GM19438 (cell line): ENCODE measurements at regions not wholly inside any gene's neighbourhood (a gene's known extent, or its start where the extent isn't known, plus 50 kb on each side); places are given as distances from the start of the nearest gene placed in this dataset.

ENCODE experiments used
- ATAC-seq: cut with Tn5 transposase; IDR thresholded peaks from one replicate; pipeline ENCODE4 v1.9.1; 2021; ENCODE audit warnings: low read depth; ENCODE audit not compliant: unreplicated experiment

DNA sequence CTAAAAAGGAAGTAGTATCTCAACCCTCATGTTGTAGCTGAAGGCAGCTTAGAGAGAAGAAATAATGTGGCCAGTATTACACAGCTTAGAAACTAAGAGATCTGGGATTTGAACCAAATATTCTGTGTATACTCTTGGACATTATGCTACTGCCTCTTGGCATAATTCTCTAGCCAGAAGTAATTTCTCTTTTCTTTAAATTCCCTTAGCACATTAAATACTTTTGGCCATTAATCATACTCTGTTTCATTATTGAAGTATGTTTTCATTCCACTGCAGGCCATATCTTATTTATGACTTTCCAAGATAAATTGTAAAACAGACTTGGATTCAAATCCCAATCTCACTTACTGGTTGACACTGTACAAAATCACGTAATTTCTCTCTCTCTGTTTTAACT is 181.3 kb upstream of the SPAG17 start:
- ATAC-seq, result no peak

DNA sequence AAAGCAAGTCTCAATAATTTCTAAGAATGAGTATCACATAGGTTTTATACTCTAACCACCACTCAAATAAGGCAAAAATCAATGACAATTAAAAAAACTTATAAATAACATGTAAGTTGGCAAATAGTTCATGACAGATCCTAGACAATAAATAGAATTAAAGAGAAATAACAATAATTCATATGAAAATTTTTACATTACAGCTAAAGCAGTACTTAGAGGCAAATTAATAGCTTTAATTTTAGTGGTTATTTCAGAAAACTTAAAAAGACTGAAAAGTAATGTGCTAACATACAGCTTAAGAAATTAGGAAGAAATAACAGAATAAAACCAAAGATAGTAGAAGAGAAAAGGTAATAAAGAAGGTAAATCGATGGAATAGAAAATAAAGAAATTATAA is 179.9 kb upstream of the SPAG17 start:
- ATAC-seq, result no peak

DNA sequence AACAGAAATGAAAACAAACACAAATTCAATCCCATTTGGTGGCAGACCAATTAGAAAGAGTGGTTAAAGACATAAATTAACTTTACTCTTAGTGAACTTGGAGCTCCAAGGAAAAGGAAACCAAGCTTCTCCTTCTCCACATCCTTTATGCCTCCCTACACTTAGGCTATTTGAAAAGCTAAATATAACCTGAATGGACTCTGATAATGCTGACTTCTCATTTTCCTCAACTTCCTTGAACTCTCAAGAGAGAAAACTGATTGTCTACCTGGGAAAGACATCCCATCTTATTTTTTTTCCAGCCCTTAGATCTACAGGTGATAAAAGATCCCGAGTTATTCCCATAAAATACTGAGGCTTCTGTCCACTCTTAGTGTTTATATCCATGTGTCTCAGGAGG is 178.4 kb upstream of the SPAG17 start:
- ATAC-seq, result no peak

DNA sequence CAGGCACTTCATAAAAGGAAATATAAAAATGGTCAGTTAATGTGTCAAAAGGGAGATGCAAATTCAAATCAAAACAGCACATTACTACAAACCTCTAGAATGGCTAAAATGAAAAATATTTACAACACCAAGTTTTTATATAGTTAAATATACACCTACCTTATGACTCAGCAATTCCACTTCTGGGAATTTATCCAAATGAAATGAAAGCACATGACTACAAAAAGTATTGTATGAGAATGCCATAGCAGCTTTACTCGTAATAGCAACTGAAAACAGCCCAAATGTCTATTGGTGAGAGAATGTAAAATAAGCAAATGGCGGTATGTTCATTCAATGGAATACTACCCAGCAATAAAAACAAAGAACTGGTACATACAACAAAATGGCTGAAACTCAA is 175.8 kb upstream of the SPAG17 start:
- no peak for ATAC-seq

DNA sequence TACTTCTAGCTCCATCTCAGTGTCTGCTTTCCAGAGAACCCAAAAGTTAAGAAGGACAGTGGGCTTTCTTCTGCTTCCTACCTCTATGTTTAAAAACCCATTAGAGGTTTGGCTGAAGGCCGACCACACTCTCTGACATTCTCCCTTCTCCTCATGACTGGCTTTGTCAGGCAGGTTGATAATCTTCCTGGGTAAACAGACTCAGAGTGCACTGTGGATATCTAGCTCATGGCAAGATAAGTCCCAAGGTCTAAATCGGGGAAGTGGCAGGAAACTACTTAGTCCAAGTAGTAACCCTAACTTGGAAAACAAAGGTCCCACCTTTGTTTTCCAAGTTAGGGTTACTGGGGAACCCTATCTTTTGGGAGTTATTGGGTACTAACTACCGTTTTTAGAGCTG is 161.9 kb upstream of the SPAG17 start:
- no peak for ATAC-seq

DNA sequence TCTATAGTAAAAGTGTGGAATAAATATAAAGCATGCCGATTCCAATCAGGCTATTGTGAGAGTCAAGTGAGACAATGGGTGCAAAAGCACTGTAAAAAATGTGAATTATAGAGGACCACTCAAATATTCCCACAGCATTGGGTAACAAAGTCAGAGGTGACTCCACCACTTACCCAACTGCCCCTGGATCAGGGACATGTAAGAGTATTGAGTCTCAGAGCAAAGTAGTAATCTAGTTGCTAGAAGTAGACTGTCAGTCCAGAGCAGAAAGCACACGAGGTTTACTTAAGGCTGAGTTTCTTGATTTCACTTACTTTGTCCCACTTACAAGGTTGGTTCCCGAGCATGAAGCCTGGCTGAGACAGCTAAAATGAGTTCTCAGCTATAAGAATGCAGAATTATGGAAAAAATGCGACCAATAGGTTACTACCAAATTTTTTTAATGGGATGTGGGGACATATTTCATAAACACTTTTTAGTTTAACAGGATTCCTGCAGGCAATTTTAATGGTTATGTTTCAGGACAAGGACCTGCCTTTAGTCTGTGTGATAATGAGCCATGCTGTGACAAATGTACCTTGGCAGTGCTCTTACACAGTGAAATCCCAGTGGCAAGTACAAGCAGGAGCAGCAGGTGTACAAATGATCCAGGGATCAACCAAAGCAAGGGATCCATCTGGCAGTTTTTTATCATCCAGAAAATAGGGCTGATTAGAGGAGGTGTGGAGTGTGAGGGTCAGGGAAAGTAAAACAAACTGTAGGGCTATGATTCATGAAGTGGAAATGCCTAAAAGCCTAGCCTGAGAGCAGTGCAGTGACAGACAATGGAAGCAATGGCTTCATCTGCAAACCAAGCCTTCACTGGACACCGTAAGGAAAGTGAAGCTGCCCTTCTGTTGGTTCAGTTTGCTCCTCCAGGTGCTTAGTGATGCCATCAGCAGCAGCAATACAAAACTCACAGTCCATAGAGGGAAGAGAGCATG is 156.2 kb upstream of the SPAG17 start:
- no peak for ATAC-seq

DNA sequence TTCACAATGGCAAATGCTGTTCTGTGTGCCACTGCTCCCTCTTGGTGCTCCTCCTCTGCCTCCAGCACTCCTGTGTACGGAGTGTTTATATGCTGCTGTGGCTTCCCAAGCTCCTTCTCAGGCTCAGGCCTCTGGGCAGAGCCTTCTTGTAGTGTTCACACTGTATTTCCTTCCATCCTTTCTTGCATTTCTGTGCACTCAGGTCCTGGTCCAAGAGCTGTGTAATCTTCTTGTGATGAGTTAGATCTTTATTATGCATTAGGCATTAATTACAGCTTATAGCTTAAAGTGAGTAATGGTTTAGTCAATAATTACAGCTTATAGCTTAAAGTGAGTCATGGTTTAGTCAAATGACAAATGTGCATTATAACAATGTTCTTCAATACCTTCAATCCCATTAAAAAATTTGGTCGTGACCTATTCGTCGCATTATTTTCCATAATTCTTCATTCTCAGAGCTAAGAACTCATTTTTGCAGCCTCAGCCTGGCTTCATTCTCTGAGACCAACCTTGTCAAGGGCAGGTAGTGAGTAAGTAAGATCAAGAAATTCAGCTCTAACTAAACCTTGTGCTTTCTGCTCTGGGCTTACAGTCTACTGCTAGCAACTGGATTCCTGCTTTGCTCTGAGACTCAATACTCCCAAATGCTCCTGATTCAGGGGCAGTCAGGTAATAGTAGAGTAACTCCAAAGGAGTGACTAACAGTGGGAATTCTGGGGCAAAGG is 154.5 kb upstream of the SPAG17 start:
- ATAC-seq, result no peak

DNA sequence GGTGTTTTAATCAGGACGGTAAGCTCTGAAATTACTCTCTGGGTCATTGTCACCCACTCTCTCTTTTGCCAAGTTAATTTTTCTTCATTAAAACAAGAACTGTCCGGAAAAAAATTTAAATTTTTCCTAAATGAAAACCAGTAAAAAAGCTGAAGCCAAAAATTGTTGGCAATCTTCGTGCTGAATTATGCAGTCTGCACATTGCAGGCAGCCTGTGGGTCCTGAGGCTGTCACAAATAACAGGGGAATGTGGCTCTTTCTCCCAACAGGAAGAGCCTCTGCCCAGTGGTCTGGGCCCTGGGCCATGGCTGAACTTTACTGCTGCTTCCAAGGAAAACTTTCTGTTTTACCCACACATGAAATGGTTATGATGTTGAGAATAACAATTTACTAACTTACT is 153.9 kb upstream of the SPAG17 start:
- ATAC-seq, result no peak

DNA sequence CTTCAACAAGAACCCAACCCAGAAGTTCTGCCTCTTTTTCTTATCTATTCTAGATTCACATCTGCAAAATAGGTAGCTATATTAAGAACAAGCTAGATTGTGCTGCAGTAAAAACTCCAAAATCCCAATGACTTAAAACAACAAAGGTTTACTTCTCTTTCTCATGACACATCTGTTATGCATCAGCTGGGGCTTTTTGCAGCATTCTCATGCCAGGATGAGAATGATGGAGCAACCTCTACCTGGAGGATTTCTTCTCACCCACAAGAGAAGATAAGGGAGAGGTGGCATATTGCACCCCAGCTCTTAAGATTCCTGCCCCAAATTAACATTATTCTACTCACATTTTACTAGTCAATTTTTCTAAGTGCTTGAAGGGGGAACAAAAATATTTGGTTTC is 152.3 kb upstream of the SPAG17 start:
- no peak for ATAC-seq

DNA sequence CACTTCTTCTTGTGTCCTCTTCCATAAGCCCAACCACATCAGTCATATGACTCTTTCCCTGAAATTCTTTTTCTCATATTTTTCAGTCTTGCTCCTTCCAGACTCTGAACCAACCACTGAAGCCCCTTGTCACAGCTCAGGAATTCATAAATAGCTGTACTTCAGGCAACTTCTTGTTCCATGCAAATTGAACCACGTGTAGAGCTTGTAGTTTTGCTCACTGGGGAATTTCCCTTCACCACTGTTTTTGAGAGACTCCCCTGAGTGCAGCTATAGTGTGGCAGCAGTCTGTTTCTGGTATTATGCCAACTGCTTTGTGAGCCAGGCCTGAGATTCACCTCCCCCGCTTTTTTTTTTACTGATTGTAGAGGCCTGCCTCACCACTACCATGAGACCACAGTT is 150.3 kb upstream of the SPAG17 start:
- ATAC-seq, result peak; percentile 79

DNA sequence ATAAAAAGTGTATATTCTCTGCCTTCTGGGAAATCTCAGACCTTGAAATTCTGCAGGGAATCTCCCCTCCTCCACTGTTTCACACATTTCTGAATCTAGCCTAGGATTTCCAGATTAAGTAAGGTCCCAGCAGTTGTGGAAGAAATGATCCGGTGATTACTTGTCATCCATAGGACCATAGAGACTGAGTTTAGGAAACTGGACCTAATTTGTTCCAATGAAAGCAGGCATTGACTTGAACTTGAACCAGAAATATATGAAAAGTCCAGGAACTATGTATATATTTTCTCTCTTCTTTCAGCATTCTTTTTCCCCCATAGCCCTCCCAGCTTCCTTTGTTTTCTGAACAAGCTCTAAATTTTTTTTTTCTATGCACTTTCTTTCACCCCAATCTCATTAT is 149.5 kb upstream of the SPAG17 start:
- ATAC-seq, result no peak

DNA sequence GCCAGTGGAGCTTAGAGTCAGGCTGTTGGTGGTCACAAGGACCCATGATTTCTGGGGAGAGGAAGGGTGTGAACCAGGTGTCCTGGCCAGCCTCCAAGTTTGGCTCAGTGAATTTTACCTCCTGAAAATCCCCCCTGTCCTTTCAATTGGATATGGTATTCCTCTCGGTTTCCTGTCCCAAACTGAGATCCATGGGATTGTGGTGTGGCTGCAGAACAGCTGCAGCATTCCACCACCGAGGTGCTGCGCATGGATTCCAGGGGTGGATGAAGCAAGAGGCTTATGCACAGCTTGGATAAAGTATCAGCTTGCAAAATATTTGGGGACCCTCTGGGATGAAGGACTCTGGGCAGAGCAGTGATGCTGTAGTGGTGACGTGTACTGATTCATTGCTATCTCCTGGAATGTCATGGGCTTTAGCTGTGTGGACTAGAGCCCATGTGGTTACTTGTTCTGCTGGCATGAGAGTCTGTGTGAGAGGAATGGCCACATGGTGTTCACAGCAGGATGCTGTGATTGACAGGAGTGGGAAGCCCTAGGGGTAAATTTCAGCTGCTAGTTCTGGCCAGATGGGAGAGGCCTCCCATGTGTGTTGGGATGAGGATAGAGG is 148.7 kb upstream of the SPAG17 start:
- no peak for ATAC-seq

DNA sequence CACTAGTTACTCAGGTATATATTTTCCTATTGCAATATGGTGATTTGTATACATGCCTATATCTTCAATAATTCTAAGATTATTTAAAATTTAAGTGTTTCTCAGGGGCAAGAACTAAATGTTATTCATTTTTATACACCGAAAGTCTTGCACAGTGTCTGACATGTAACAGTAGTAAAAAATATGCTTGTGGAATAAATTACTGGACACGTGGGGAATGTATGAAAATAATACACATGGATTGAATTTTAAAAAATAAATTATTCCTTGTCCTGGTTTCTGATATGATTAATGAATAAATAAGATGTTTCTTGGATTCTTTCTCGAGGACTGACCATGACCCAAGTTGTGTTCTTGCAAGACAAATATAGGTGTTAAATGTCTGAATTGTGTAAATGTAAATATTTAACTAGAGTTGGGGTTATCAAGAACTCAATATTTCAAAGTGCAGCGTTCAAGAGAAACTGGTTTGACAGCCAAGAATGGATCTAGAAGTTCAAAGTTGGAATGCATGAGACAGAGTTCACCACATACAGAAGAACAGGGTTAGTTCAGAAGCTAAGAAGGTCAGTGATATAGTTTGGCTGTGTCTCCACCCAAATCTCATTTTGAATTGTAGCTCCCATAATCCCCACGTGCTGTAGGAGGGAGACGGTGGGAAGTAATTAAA is 142.1 kb upstream of the SPAG17 start:
- no peak for ATAC-seq

DNA sequence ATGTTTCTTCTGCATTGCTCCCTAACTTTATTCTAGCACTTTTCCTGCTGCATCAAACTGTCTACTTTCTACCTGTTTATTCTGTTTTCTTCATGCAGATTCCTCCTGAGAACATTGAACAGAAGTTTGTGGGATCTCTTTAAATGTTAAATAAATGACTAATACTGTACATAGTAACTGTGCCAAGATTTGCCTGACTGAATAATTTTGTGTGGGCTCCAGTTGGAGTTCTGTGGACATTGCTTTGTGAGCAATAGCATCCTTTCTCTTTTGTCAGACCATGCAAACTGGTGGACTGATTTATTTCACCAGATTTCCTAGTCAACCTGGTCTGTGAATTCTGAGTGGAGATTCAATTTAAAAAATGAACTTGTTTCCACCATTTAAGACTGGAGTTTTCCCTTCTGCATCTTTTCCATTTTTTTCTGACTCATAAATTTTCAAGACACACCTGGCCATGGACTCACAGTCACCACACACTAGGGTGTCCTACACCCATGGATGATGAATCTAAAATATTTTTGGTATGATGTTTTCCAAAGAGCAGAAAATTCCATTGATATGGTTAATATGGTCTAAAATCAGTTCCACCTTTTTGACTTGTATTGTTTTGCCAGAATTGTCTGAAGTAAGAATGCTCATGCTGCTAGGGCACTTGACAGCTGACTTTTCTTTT is 140.7 kb upstream of the SPAG17 start:
- ATAC-seq, result no peak

DNA sequence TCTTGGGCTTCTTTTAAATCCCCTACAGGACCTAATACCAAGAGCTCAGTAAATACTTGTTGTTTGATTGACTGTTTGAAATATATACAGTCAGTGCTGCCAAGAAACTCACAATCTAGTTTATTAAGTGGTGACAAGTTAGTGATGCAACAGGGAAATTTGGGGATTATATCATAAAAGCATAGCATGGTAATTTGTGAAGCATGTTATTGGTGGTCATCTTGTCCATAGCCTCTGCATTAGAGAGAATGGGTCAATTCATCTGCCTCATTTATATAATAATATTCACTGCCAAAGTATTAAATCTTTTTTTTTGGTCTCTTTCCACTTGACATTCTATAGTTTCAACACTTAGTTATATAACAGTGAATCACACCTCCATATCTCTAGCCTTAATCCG is 138.2 kb upstream of the SPAG17 start:
- no peak for ATAC-seq

DNA sequence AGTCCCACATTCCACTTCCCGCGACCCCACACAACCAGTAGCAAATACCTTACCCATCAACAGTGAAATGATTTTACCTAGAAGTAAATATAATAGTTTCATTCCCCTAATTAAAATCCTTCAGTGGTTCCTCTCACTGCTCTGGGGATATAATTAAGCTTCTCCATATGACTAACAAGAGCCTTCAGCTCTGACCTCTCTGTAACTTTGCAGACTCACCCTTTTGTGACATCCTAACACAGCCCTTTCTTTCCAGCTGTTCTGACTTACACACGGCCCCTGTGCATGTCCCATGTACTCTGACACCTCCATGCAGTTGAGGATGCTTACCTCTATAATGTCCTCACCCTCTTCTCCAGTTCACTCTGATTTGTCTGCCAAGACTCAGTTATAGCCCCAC is 137.3 kb upstream of the SPAG17 start:
- no peak for ATAC-seq

DNA sequence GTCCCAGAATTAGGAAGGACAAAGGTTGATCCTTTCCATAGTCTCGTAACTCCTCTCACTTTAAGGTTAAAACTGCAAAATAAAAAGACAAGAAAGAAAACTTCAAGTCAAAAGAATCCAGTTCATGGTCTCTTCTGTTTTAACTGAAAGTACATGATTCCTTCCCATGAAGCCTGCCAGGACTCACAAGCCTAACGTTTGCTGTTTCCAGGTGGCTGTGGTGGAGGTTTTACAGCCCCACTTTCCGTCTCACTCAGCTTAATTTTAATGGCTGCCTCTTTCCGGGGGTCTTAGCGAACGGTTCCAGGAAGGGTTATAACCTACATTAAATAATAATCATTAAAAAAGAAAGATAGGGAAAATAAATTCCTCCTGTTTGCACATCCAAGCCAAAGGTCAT is 136.8 kb upstream of the SPAG17 start:
- ATAC-seq, result no peak

DNA sequence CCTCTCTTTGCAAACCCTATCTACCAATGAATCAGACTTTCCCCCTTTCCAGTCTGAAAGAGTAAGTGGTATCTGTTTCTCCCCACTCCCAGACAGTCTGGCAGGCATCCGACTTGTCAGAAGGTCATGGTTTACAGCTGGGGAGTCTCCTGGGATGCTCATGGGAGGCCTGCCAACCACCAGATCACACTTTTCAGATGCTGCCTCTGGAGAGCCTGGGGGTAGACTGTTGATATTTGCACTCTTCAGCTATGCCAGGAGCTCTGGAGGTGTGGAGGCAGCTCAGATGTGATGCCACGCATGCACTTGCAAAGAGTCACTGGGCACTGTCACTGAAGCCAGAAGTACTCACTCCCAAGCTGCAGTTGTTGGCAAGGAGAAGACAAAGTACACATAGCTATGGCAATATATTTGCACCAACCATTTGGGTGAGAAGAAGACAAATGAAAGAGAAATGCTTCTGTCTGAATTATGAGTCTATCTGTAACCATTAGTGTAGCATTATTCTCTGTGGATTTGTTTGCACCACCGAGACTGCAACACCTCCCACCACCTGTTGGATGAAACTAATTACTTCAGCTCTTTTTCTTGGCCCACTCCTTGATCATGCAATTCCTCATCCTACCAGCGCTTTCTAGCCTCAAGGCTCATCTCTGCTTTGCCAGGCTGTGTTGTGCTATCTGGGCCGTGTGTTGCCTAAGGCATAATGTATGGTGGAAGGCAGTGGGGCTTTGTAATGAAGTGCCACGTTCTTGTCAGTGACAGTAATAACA is 133.0 kb upstream of the SPAG17 start:
- ATAC-seq, result no peak

DNA sequence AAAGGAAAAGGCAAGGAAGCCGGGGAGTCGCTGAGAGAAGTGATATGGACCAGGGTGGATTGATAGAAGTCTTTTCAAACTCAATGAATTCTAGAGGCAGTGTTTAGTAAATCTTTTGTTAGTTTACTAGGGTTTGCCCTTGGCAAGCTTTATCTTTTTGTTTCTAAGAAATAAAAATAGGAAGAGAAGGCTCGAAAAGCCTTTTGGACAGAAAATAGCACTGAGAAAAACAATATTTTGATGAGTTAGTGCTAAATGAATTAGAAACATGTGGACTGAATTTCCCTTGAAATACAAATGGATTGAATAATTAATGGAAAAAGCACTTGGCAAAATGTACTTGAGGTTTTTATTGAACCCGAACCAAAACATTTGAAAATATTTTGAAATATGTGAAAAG is 121.8 kb upstream of the SPAG17 start:
- ATAC-seq, result no peak
